HepG2 (cell line): ENCODE measurements at regions not wholly inside any gene's neighbourhood (a gene's known extent, or its start where the extent isn't known, plus 50 kb on each side); places are given as distances from the start of the nearest gene placed in this dataset.

Source experiments
- ATAC-seq: fragments of 200-7000 bp; cut with Tn5 transposase; 3 replicates; pipeline ENCODE4 v1.9.1; 2020; ENCODE audit warnings: mild to moderate bottlenecking, moderate library complexity
- BruUV-seq: library from RNA; stranded (reverse); fragments of 400-500 nt; replicated peaks from 2 replicates; lab custom pipeline; 2021; lab: Mats Ljungman, UMichigan
- CTCF ChIA-PET: fragments of 300-600 bp; formaldehyde crosslinking; extraction: SDS; loops from one replicate; lab custom pipeline; 2021; ENCODE audit warnings: low total read pairs, inconsistent platforms, low intra/inter-chr PET ratio; lab: Yijun Ruan, JAX
- POLR2A ChIA-PET: fragments of 350-600 bp; sonication (Branson Sonifier 250); formaldehyde crosslinking; loops from one replicate; lab custom pipeline; 2020; ENCODE audit warnings: antibody characterized with exemption, inconsistent platforms; lab: Yijun Ruan, JAX
- DNase-seq: peaks from one replicate; pipeline ENCODE4 v3.0.0-alpha.2; 2015; ENCODE audit warnings: low spot score
- FAIRE-seq: peaks from 3 replicates; lab custom pipeline; 2011; peaks lifted over from hg19 to GRCh38; lab: Jason Lieb, UNC
- H2AFZ ChIP-seq: one replicate; pipeline ENCODE4 v1.6.1; 2011; ENCODE audit warnings: low read length, inconsistent platforms
- H3K27ac ChIP-seq: fragments of 300-600 bp; 3 replicates; pipeline ENCODE4 v1.8.0; 2011; ENCODE audit warnings: mixed run types, mild to moderate bottlenecking, mixed read lengths, low read length, inconsistent platforms; ENCODE audit not compliant: insufficient read depth; ENCODE audit errors: extremely low read length
- H3K27me3 ChIP-seq, 2 experiments: fragments of 200-600 bp in 1 of 2; 2 replicates in 1 of 2; 3 replicates in 1 of 2; pipeline versions ENCODE4 v1.6.0 to v1.8.0; 2011; ENCODE audit warnings: low read length in 2 of 2, mild to moderate bottlenecking in 2 of 2, moderate library complexity in 2 of 2, inconsistent platforms in 1 of 2; ENCODE audit not compliant: insufficient read depth in 2 of 2, control insufficient read depth in 1 of 2
- H3K36me3 ChIP-seq, 2 experiments: fragments of 200-600 bp in 1 of 2; replicated peaks in 1 of 2; 2 replicates in 1 of 2; 3 replicates in 1 of 2; pipeline versions ENCODE4 v1.5.1 to v1.8.0; 2011; ENCODE audit warnings: low read length in 2 of 2, inconsistent platforms in 1 of 2; ENCODE audit not compliant: insufficient read depth in 2 of 2, control insufficient read depth in 1 of 2
- H3K4me1 ChIP-seq: 2 replicates; pipeline ENCODE4 v1.5.1; 2012; ENCODE audit warnings: low read length, inconsistent platforms; ENCODE audit not compliant: insufficient read depth
- H3K4me2 ChIP-seq: 2 replicates; pipeline ENCODE4 v1.6.0; 2011; ENCODE audit warnings: low read depth, low read length, inconsistent platforms
- H3K4me3 ChIP-seq, 3 experiments: fragments of 200-600 bp in 1 of 3; sonication (generic), shearing (Covaris generic) in 1 of 3; replicated peaks in 1 of 3; 2 replicates each; pipeline ENCODE4 v1.5.1; 2011 to 2016; ENCODE audit warnings: low read length in 3 of 3, inconsistent platforms in 2 of 3, low read depth in 2 of 3, mild to moderate bottlenecking in 2 of 3, control low read depth in 1 of 3, mixed read lengths in 1 of 3; ENCODE audit not compliant: insufficient read depth in 1 of 3
- H3K79me2 ChIP-seq: one replicate; pipeline ENCODE4 v1.6.1; 2011; ENCODE audit warnings: low read length, inconsistent platforms; ENCODE audit not compliant: insufficient read depth
- H3K9ac ChIP-seq: 2 replicates; pipeline ENCODE4 v1.6.0; 2011; ENCODE audit warnings: mild to moderate bottlenecking, low read depth, low read length, inconsistent platforms; ENCODE audit not compliant: insufficient read depth
- H3K9me3 ChIP-seq: 2 replicates; pipeline ENCODE4 v1.5.1; 2012; ENCODE audit warnings: mild to moderate bottlenecking, low read length
- H4K20me1 ChIP-seq: 2 replicates; pipeline ENCODE4 v1.6.0; 2011; ENCODE audit warnings: inconsistent platforms, mild to moderate bottlenecking, low read length, moderate library complexity; ENCODE audit not compliant: insufficient read depth
- CHD2 ChIP-seq: IDR thresholded peaks from 2 replicates; pipeline ENCODE4 v1.6.1; 2011; ENCODE audit warnings: low read depth, low read length, improper control_type of control experiment
- HMG20A ChIP-seq: IDR thresholded peaks from 2 replicates; pipeline ENCODE4 v1.6.1; 2016; ENCODE audit warnings: borderline replicate concordance
- JUNB ChIP-seq: sonication (generic); formaldehyde crosslinking; IDR thresholded peaks from 2 replicates; pipeline ENCODE4 v1.8.0; 2022; ENCODE audit warnings: missing genetic modification reagents, mild to moderate bottlenecking, borderline replicate concordance
- KLF11 ChIP-seq: IDR thresholded peaks from 2 replicates; pipeline ENCODE4 v1.6.1; 2016; ENCODE audit warnings: missing compliant biosample characterization
- NFIB ChIP-seq: sonication (generic); formaldehyde crosslinking; IDR thresholded peaks from 2 replicates; pipeline ENCODE4 v1.9.0; 2021; ENCODE audit warnings: missing genetic modification reagents, mild to moderate bottlenecking, borderline replicate concordance
- NR2F2 ChIP-seq: IDR thresholded peaks from 2 replicates; pipeline ENCODE4 v1.6.1; 2012; ENCODE audit warnings: low read depth, inconsistent platforms, borderline replicate concordance
- PAX8 ChIP-seq: sonication (generic); formaldehyde crosslinking; IDR thresholded peaks from 2 replicates; pipeline ENCODE4 v1.8.0; 2022; ENCODE audit warnings: mild to moderate bottlenecking, missing genetic modification reagents, borderline replicate concordance
- PLRG1 ChIP-seq: fragments of 450-650 bp; conservative IDR thresholded peaks from 2 replicates; pipeline ENCODE4 v1.6.1; 2016
- TMF1 ChIP-seq: sonication (generic); formaldehyde crosslinking; IDR thresholded peaks from 2 replicates; pipeline ENCODE4 v1.8.1; 2022; ENCODE audit warnings: low read depth, missing genetic modification reagents
- ZBTB21 ChIP-seq: sonication (generic); formaldehyde crosslinking; IDR thresholded peaks from 2 replicates; pipeline ENCODE4 v1.4.0; 2020; ENCODE audit warnings: missing genetic modification reagents
- ZFP37 ChIP-seq: sonication (generic); formaldehyde crosslinking; IDR thresholded peaks from 2 replicates; pipeline ENCODE4 v1.4.0; 2020; ENCODE audit warnings: missing genetic modification reagents, borderline replicate concordance
- ZNF296 ChIP-seq: sonication (generic); formaldehyde crosslinking; conservative IDR thresholded peaks from 2 replicates; pipeline ENCODE4 v1.5.0; 2020; ENCODE audit warnings: mild to moderate bottlenecking, missing genetic modification reagents
- ZNF574 ChIP-seq: sonication (generic); formaldehyde crosslinking; IDR thresholded peaks from 2 replicates; pipeline ENCODE4 v1.4.0; 2020; ENCODE audit warnings: missing genetic modification reagents
- ZNF629 ChIP-seq: sonication (generic); formaldehyde crosslinking; conservative IDR thresholded peaks from 2 replicates; pipeline ENCODE4 v1.5.0; 2020; ENCODE audit warnings: missing genetic modification reagents
- WGBS: methylation state at CpG from one replicate; pipeline ENCODE4 v1.1.6; 2017; ENCODE audit warnings: low lambda C conversion rate; 5-methylcytosine and 5-hydroxymethylcytosine counted together
- in situ Hi-C: cut with HindIII; loops from 2 replicates; pipeline ENCODE4 v1.10.0; 2017; ENCODE audit warnings: low pct_unique_long_range_greater_than_20kb; ENCODE audit not compliant: extremely low pct_ligation_motif_present
- intact Hi-C: fragments of 100-400 bp; cut with micrococcal nuclease; formaldehyde crosslinking; loops from one replicate; pipeline ENCODE4 v1.10.0; 2022; ENCODE audit not compliant: unreplicated experiment
- TF ChIP-seq, protein P1 (sequence below): IDR thresholded peaks from 2 replicates; pipeline ENCODE4 v1.6.1; 2016; ENCODE audit warnings: missing compliant biosample characterization, missing genetic modification reagents, borderline replicate concordance
- TF ChIP-seq, protein P2 (sequence below): sonication (generic); formaldehyde crosslinking; IDR thresholded peaks from 2 replicates; pipeline ENCODE4 v1.5.0; 2020; ENCODE audit warnings: missing genetic modification reagents, mild to moderate bottlenecking, borderline replicate concordance

DNA sequence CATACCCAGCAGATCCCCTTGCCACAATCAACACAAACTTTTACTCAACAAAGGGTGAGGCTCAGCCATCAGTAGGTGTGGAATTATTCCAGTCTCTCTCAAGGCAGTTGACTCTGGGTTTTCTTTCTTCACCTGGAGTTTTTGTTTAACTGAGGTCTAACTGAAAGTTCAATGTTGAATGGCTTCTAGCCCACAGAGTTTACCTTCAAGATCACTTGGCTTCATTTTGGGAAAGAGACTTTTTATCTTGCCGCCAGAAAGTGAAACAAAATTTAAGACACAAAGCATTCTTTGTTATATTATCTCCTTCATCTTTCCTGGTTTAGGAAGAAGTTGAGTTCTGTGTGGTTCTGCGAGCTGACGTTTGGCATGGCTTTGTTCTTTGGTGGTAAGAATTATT lies 83.8 kb upstream of the RASGEF1B start:
- no peaks in the 10 kb centered on the region for H3K4me1 ChIP-seq
- WGBS = 34% methylated on average over 3 of the region's 3 CpGs
- H3K4me2 ChIP-seq = no peak overlapping the region
- DNase-seq = no peak
- intact Hi-C loops = no loop called here
- CTCF ChIA-PET = no interaction called here
- TF ChIP-seq ZBTB21 (no peak), ZNF296 (CRISPR knock-in tag) (no peak), CHD2 (no peak), ZNF629 (CRISPR knock-in tag) (no peak)
- TF ChIP-seq, protein P1, sequence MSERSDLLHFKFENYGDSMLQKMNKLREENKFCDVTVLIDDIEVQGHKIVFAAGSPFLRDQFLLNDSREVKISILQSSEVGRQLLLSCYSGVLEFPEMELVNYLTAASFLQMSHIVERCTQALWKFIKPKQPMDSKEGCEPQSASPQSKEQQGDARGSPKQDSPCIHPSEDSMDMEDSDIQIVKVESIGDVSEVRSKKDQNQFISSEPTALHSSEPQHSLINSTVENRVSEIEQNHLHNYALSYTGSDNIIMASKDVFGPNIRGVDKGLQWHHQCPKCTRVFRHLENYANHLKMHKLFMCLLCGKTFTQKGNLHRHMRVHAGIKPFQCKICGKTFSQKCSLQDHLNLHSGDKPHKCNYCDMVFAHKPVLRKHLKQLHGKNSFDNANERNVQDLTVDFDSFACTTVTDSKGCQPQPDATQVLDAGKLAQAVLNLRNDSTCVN = no peak
- TF ChIP-seq, all 625 proteins: peak for 0
- no peaks in the 10 kb centered on the region for H3K9me3 ChIP-seq
- ATAC-seq (no peak), FAIRE-seq (no peak)
- no peak overlapping the region for H3K9ac ChIP-seq
- no peaks in the 10 kb centered on the region for H3K27me3 ChIP-seq
- no peak overlapping the region for H2AFZ ChIP-seq
- H3K36me3 ChIP-seq = no peaks in the 10 kb centered on the region
- H3K79me2 ChIP-seq = no peaks in the 10 kb centered on the region
- H3K27ac ChIP-seq = no peak overlapping the region
- H4K20me1 ChIP-seq = no peaks in the 10 kb centered on the region
- no TSS peak for BruUV-seq
- in situ Hi-C loops = no loop called here
- POLR2A ChIA-PET = no interaction called here
- H3K4me3 ChIP-seq = no peak overlapping the region

DNA sequence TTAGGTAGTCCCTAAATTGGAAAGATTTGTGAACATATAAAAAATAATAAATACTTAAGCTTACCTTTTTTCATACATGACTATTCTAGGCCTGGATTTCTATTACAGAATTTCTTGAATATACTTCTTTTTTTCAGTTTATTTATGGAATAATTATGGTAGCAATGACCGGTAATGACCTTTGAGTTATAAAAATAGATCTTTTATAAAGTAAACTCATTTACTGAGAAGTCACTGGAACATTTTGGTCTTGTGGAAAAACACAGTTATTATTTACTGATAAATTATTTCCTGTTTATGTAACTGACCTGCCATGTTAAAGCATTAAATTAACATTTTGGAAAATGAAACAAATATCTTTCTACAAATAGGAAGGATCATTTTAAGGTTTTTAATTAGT lies 80.4 kb upstream of the RASGEF1B start:
- intact Hi-C loops (no loop called here), in situ Hi-C loops (no loop called here)
- Histone ChIP-seq H3K4me3 (no peak overlapping the region), H3K36me3 (no peaks in the 10 kb centered on the region), H3K9me3 (no peaks in the 10 kb centered on the region), H3K9ac (no peak overlapping the region), H3K27me3 (no peaks in the 10 kb centered on the region), H4K20me1 (no peaks in the 10 kb centered on the region), H2AFZ (no peak overlapping the region), H3K79me2 (no peaks in the 10 kb centered on the region), H3K4me2 (no peak overlapping the region), H3K4me1 (no peaks in the 10 kb centered on the region), H3K27ac (no peak overlapping the region)
- BruUV-seq = no TSS peak
- DNase-seq (no peak), FAIRE-seq (no peak), ATAC-seq (no peak)
- ChIA-PET CTCF (no interaction called here), POLR2A (no interaction called here)
- WGBS = 69% methylated on average over 1 of the region's 1 CpG
- TF ChIP-seq NR2F2 (no peak), KLF11 (no peak), ZFP37 (CRISPR knock-in tag) (no peak), PLRG1 (no peak), PAX8 (CRISPR knock-in tag) (no peak), JUNB (CRISPR knock-in tag) (no peak), ZNF574 (CRISPR knock-in tag) (no peak), TMF1 (CRISPR knock-in tag) (no peak), NFIB (CRISPR knock-in tag) (no peak), HMG20A (CRISPR knock-in tag) (no peak)
- TF ChIP-seq, protein P2, sequence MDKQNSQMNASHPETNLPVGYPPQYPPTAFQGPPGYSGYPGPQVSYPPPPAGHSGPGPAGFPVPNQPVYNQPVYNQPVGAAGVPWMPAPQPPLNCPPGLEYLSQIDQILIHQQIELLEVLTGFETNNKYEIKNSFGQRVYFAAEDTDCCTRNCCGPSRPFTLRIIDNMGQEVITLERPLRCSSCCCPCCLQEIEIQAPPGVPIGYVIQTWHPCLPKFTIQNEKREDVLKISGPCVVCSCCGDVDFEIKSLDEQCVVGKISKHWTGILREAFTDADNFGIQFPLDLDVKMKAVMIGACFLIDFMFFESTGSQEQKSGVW = no peak
